Loucy (cell line): ENCODE measurements at regions not wholly inside any gene's neighbourhood (a gene's known extent, or its start where the extent isn't known, plus 50 kb on each side); places are given as distances from the start of the nearest gene placed in this dataset.
"Not testable (repeated sequence)": the region's sequence is repeated elsewhere in the genome, so short reads cannot be mapped to it uniquely, and the experiment has no call there.

ENCODE experiments used
- CTCF ChIP-seq: fragments of 200-600 bp; sonication (generic); conservative IDR thresholded peaks from 2 replicates; pipeline ENCODE4 v1.5.1; 2014; ENCODE audit warnings: mild to moderate bottlenecking, antibody characterized with exemption, low read length
- EZH2phosphoT487 ChIP-seq: fragments of 200-600 bp; IDR thresholded peaks from 2 replicates; pipeline ENCODE4 v1.6.1; 2018; ENCODE audit warnings: antibody characterized with exemption, mild to moderate bottlenecking, moderate library complexity, borderline replicate concordance

GRCh38 chr6:169086616-169087015 is 167.0 kb downstream of the THBS2 start:
- TF ChIP-seq CTCF, EZH2phosphoT487: not testable (repeated sequence)
